Right lobe of liver (tissue), 6 donors: ENCODE measurements at regions not wholly inside any gene's neighbourhood (a gene's known extent, or its start where the extent isn't known, plus 50 kb on each side); places are given as distances from the start of the nearest gene placed in this dataset.

Source experiments
- ATAC-seq, 4 donors: fragments of 200-7000 bp; cut with Tn5 transposase; one replicate each; pipeline ENCODE4 v1.9.1; 2020; ENCODE audit warnings: mild to moderate bottlenecking in 4 of 4, moderate library complexity in 4 of 4
- DNase-seq, 3 donors: peaks; one replicate each; pipeline ENCODE4 v3.0.0-alpha.2; 2020
- H3K27ac ChIP-seq, 3 donors: fragments of 200-600 bp; one replicate each; pipeline ENCODE4 v1.8.0; 2022
- H3K27me3 ChIP-seq, 2 donors: fragments of 200-600 bp; one replicate each; pipeline ENCODE4 v1.8.0; 2022
- H3K36me3 ChIP-seq, 4 donors: fragments of 200-600 bp; sonication (generic) in 1 of 4; one replicate each; pipeline versions ENCODE4 v1.5.1 to v1.8.0; 2017 to 2022; ENCODE audit warnings: control low read depth in 1 of 4
- H3K4me1 ChIP-seq, 4 donors: fragments of 200-600 bp; sonication (generic) in 1 of 4; one replicate each; pipeline versions ENCODE4 v1.5.1 to v1.8.0; 2017 to 2022; ENCODE audit warnings: control low read depth in 1 of 4
- H3K4me3 ChIP-seq, 3 donors: fragments of 200-600 bp; one replicate each; pipeline ENCODE4 v1.8.0; 2022
- H3K9me3 ChIP-seq, 4 donors: fragments of 200-600 bp; sonication (generic) in 1 of 4; one replicate each; pipeline versions ENCODE4 v1.5.1 to v1.8.0; 2017 to 2022; ENCODE audit warnings: control low read depth in 1 of 4
- POLR2A ChIP-seq: fragments of 450-650 bp; IDR thresholded peaks from one replicate; pipeline ENCODE4 v1.6.1; 2017; ENCODE audit warnings: antibody characterized with exemption, mild to moderate bottlenecking
- WGBS: methylation state at CpG from one replicate; pipeline ENCODE4 v1.1.6; 2018; ENCODE audit warnings: low coverage, low lambda C conversion rate; ENCODE audit not compliant: insufficient coverage; ENCODE audit errors: missing lambda C conversion rate; 5-methylcytosine and 5-hydroxymethylcytosine counted together
- intact Hi-C, 2 donors: fragments of 100-400 bp; cut with DNase I; formaldehyde crosslinking; loops; one replicate each; pipeline versions ENCODE4 v1.11.2 to v1.14.1; 2022
- TF ChIP-seq, protein P1 (sequence below), 4 donors: fragments of 200-600 bp in 3 of 4; fragments of 450-650 bp in 1 of 4; IDR thresholded peaks; one replicate each; pipeline versions ENCODE4 v1.5.1 to v1.8.0; 2016 to 2022; ENCODE audit warnings: antibody characterized with exemption in 4 of 4, mild to moderate bottlenecking in 2 of 4
- donor health status: DM: no; HTN: yes; CAD: no.
- donor health status: DM: no; HTN: no; CAD: no.
- donor health status: DM: no; HTN: no; CAD: no.
- donor health status: DM: no; HTN: yes; CAD: no.
- donor health status: DM: no; HTN: yes; CAD: no.

DNA sequence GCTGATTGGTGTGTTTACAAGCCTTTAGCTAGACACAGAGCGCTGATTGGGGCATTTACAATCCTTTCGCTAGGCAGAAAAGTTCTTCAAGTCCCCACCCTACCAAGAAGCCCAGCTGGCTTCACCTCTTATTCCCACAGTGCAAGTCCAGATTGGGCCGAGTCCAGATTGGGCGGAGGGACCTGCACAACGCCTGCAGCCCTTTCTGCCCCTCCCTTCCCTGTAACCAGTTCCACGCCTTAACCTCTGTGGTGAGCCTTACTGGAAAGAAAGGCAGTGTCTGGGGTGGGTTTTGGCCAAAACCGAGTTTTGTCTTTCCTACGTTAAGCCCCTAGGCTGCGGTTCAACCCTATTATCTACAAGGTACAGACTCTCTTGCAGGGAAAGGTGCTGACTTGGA is 268.7 kb downstream of the ZEB1 start:
- Histone ChIP-seq H3K27ac (no peak overlapping the region), H3K4me3 (no peak overlapping the region), H3K9me3 (no peaks in the 10 kb centered on the region), H3K4me1 (no peaks in the 10 kb centered on the region), H3K27me3 (no peaks in the 10 kb centered on the region), H3K36me3 (no peaks in the 10 kb centered on the region)
- DNase-seq (no peak), ATAC-seq (no peak)
- no peak for TF ChIP-seq POLR2A
- TF ChIP-seq, protein P1, sequence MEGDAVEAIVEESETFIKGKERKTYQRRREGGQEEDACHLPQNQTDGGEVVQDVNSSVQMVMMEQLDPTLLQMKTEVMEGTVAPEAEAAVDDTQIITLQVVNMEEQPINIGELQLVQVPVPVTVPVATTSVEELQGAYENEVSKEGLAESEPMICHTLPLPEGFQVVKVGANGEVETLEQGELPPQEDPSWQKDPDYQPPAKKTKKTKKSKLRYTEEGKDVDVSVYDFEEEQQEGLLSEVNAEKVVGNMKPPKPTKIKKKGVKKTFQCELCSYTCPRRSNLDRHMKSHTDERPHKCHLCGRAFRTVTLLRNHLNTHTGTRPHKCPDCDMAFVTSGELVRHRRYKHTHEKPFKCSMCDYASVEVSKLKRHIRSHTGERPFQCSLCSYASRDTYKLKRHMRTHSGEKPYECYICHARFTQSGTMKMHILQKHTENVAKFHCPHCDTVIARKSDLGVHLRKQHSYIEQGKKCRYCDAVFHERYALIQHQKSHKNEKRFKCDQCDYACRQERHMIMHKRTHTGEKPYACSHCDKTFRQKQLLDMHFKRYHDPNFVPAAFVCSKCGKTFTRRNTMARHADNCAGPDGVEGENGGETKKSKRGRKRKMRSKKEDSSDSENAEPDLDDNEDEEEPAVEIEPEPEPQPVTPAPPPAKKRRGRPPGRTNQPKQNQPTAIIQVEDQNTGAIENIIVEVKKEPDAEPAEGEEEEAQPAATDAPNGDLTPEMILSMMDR (IDR thresholded peaks at IDR 0.05): no peak
- intact Hi-C loops: no loop called here
- WGBS: 80% methylated on average over 3 of the region's 9 CpGs

DNA sequence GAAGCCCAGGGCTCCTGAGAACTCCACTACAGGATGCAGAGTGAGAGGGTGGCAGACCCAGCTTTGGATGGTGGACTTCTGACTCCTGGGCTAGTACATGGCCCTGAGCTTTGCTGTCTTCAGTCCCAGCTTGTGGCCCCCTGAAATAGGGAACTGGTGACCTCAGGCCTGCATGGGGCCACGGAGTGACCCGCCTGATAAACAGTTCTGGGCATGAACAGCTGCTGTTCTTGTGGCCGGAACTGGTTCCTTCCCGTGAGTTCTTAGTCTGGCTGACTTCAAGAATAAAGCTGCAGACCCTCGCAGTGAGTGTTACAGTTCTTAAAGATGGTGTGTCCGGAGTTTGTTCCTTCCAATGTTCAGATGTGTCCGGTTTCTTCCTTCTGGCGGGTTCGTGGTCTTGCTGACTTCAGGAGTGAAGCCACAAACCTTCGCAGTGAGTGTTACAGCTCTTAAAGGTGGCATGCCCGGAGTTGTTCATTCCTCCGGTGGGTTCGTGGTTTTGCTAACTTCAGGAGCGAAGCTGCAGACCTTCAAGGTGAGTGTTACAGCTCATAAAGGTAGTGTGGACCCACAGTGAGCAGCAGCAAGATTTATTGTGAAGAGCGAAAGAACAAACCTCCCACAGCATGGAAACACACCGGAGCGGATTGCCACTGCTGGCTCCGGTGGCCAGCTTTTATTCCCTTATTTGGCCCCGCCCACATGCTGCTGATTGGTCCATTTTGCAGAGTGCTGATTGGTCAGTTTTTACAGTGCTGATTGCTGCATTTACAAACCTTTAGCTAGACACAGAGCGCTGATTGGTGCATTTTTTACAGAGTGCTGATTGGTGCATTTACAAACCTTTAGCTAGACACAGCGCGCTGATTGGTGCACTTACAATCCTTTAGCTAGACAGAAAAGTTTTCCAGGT is 268.0 kb downstream of the ZEB1 start:
- H3K27ac ChIP-seq: no peak overlapping the region
- no peak overlapping the region for H3K4me3 ChIP-seq
- ATAC-seq (peak in 3 of 4 donors; percentile 52 to 66 (median 59)), DNase-seq (peak in 1 of 3 donors; percentile 36)
- TF ChIP-seq POLR2A: no peak
- TF ChIP-seq, protein P1 (IDR thresholded peaks at IDR 0.05): no peak
- no peaks in the 10 kb centered on the region for H3K36me3 ChIP-seq
- H3K4me1 ChIP-seq: no peaks in the 10 kb centered on the region
- no peaks in the 10 kb centered on the region for H3K27me3 ChIP-seq
- intact Hi-C loops: no loop called here
- 57% methylated on average over 13 of the region's 22 CpGs for WGBS
- H3K9me3 ChIP-seq: no peaks in the 10 kb centered on the region

DNA sequence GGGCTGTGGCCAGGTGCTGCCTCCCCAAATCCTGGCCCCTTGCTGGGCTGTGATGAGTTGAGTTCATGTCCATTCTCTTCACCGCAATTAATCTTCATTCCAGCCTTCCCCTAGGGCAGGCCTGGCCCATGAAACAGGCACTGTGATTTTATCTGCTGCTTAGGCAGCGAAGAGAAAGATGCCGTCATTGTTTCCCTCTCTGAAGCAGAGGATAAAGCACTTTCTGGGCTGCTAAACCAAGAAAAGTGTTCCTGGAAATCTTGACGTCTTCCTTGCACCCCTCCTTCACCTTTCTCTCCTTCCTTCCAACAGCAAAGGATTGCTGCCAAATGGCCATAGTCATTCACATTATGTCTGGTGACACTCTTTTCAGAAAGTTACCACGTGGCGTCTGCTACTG is 265.9 kb downstream of the ZEB1 start:
- intact Hi-C loops: no loop called here

DNA sequence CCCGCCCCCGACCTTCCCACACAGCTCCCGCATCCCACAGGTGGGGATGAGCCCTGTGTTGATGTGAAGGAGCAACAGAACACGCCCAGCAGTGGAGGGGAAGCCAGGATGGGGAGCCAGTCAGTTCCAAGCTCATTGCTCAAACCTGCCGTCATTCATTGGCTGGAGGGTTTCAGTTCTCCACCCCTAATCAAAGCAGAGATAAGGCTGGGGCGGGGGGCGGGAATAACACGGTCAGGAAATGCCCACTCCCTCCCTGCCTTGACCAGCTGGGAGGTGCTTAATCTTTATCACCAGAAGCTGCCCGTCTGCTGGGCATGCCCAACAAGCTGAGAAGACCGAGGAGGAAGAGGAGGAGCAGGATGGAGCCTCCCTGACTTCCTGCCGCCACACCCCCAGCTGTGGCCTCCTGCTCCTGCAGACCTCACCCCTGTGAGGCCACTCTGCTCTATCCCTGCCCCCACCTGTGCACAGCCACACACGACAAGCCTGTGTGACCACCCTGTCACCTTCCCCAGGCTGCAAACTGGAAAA is 265.1 kb downstream of the ZEB1 start:
- Histone ChIP-seq H3K36me3 (no peaks in the 10 kb centered on the region), H3K27ac (no peak overlapping the region), H3K4me3 (no peak overlapping the region), H3K4me1 (no peaks in the 10 kb centered on the region), H3K9me3 (no peaks in the 10 kb centered on the region), H3K27me3 (no peaks in the 10 kb centered on the region)
- intact Hi-C loops: no loop called here
- TF ChIP-seq POLR2A: no peak
- TF ChIP-seq, protein P1 (IDR thresholded peaks at IDR 0.05): no peak
- WGBS: 68% methylated on average over 3 of the region's 12 CpGs
- DNase-seq (no peak), ATAC-seq (peak in 1 of 4 donors; percentile 13)

More for the DNA sequence above, 265.9 kb downstream of the ZEB1 start:
- Histone ChIP-seq H3K9me3 (no peaks in the 10 kb centered on the region), H3K4me1 (no peaks in the 10 kb centered on the region), H3K4me3 (no peak overlapping the region), H3K36me3 (no peaks in the 10 kb centered on the region), H3K27ac (no peak overlapping the region), H3K27me3 (no peaks in the 10 kb centered on the region)
- 62% methylated on average over 4 of the region's 6 CpGs for WGBS
- no peak for DNase-seq
- ATAC-seq: no peak
- no peak for TF ChIP-seq POLR2A
- TF ChIP-seq, protein P1 (IDR thresholded peaks at IDR 0.05): no peak
